HT1080 (cell line): ENCODE measurements at regions not wholly inside any gene's neighbourhood (a gene's known extent, or its start where the extent isn't known, plus 50 kb on each side); places are given as distances from the start of the nearest gene placed in this dataset.

Experiments used
- DNase-seq: peaks from one replicate; pipeline ENCODE4 v3.0.0-alpha.2; 2015; ENCODE audit warnings: low read depth

GRCh38 chr4:99714179-99714578 is 56.6 kb upstream of the C4orf54 start:
- no peak for DNase-seq

GRCh38 chr4:99712530-99712929 is 54.9 kb upstream of the C4orf54 start:
- no peak for DNase-seq

GRCh38 chr4:99712099-99712498 is 54.5 kb upstream of the C4orf54 start:
- DNase-seq, result no peak

GRCh38 chr4:99711657-99712056 is 54.0 kb upstream of the C4orf54 start:
- DNase-seq, result no peak

GRCh38 chr4:99710681-99711345 is 53.2 kb upstream of the C4orf54 start:
- DNase-seq, result peak; percentile 84

GRCh38 chr4:99710020-99710419 is 52.4 kb upstream of the C4orf54 start:
- no peak for DNase-seq

GRCh38 chr4:99708551-99708950 is 50.9 kb upstream of the C4orf54 start:
- DNase-seq, result no peak
